Esophagus muscularis mucosa (tissue), 4 donors: ENCODE measurements at regions not wholly inside any gene's neighbourhood (a gene's known extent, or its start where the extent isn't known, plus 50 kb on each side); places are given as distances from the start of the nearest gene placed in this dataset.

ENCODE experiments used
- DNase-seq: peaks from one replicate; pipeline ENCODE4 v3.0.0-alpha.2; 2017; ENCODE audit errors: extremely low spot score
- H3K27ac ChIP-seq, 4 donors: fragments of 200-600 bp; sonication (generic); replicated peaks in 1 of 4; 1 replicate in 3 of 4; 2 replicates in 1 of 4; pipeline ENCODE4 v1.5.1; 2016 to 2019; ENCODE audit warnings: mild to moderate bottlenecking in 1 of 4
- H3K27me3 ChIP-seq, 4 donors: fragments of 200-600 bp; sonication (generic); one replicate each; pipeline versions ENCODE4 v1.5.1 to v1.6.0; 2016 to 2019
- H3K36me3 ChIP-seq, 4 donors: fragments of 200-600 bp; sonication (generic); one replicate each; pipeline ENCODE4 v1.5.1; 2016 to 2019
- H3K4me1 ChIP-seq, 4 donors: fragments of 200-600 bp; sonication (generic); one replicate each; pipeline ENCODE4 v1.5.1; 2016 to 2019
- H3K4me3 ChIP-seq, 4 donors: fragments of 200-600 bp; sonication (generic); 1 replicate in 2 of 4; 2 replicates in 2 of 4; pipeline ENCODE4 v1.5.1; 2016 to 2019; ENCODE audit warnings: mild to moderate bottlenecking in 4 of 4, moderate library complexity in 1 of 4
- H3K9me3 ChIP-seq, 4 donors: fragments of 200-600 bp; sonication (generic); 1 replicate in 3 of 4; 2 replicates in 1 of 4; pipeline ENCODE4 v1.5.1; 2016 to 2019
- CTCF ChIP-seq, 3 experiments: fragments of 200-600 bp in 2 of 3; fragments of 450-650 bp in 1 of 3; sonication (generic) in 2 of 3; IDR thresholded peaks; one replicate each; pipeline ENCODE4 v1.5.1; 2017 to 2019; ENCODE audit warnings: antibody characterized with exemption in 3 of 3, mild to moderate bottlenecking in 2 of 3, moderate library complexity in 1 of 3
- EP300 ChIP-seq: sonication (generic); formaldehyde crosslinking; IDR thresholded peaks from one replicate; pipeline ENCODE4 v1.6.1; 2017; ENCODE audit warnings: antibody characterized with exemption
- POLR2A ChIP-seq: fragments of 450-650 bp; IDR thresholded peaks from one replicate; pipeline ENCODE4 v1.6.1; 2017; ENCODE audit warnings: antibody characterized with exemption, moderate library complexity, mild to moderate bottlenecking, low read depth
- POLR2AphosphoS5 ChIP-seq, 2 donors: sonication (generic); formaldehyde crosslinking; IDR thresholded peaks; one replicate each; pipeline ENCODE4 v1.6.1; 2017; ENCODE audit warnings: antibody characterized with exemption in 2 of 2
- WGBS: methylation state at CpG from one replicate; pipeline ENCODE4 v1.1.5; 2018; 5-methylcytosine and 5-hydroxymethylcytosine counted together
- intact Hi-C: fragments of 100-400 bp; cut with DNase I; formaldehyde crosslinking; loops from one replicate; pipeline ENCODE4 v1.15.1; 2023

- no peak for TF ChIP-seq POLR2A
- TF ChIP-seq EP300, result no peak
- no peak for TF ChIP-seq POLR2AphosphoS5 (IDR thresholded peaks at IDR 0.05)
- H3K4me3 ChIP-seq, result no peak overlapping the region
- intact Hi-C loops, result no loop called here
Measured at GRCh38 chr16:85225721-85226120, 113.4 kb upstream of the CIBAR2 start.

GRCh38 chr16:85227084-85227945 lies 115.0 kb upstream of the CIBAR2 start:
- no peak for TF ChIP-seq CTCF (IDR thresholded peaks at IDR 0.05)
- TF ChIP-seq POLR2AphosphoS5 (IDR thresholded peaks at IDR 0.05), result no peak
- no peak for TF ChIP-seq EP300
- TF ChIP-seq POLR2A, result no peak
- no peak for DNase-seq
- H3K27ac ChIP-seq, result no peak overlapping the region
- H3K36me3 ChIP-seq, result no peaks in the 10 kb centered on the region
- WGBS, result 80% methylated on average over 16 of the region's 16 CpGs
- no peak overlapping the region for H3K4me3 ChIP-seq
- no peaks in the 10 kb centered on the region for H3K27me3 ChIP-seq
- intact Hi-C loops, result no loop called here
- peaks cover 9 to 30% (median 27%) of the 10 kb centered on the region in 4 donors for H3K4me1 ChIP-seq
- no peaks in the 10 kb centered on the region for H3K9me3 ChIP-seq

More at GRCh38 chr16:85225721-85226120, 113.4 kb upstream of the CIBAR2 start:
- H3K9me3 ChIP-seq, result no peaks in the 10 kb centered on the region
- WGBS, result 95% methylated on average over 3 of the region's 4 CpGs
- no peaks in the 10 kb centered on the region for H3K36me3 ChIP-seq
- H3K4me1 ChIP-seq, result peaks cover 3 to 33% (median 31%) of the 10 kb centered on the region in 4 donors
- no peak overlapping the region for H3K27ac ChIP-seq
- DNase-seq, result no peak
- no peaks in the 10 kb centered on the region for H3K27me3 ChIP-seq

GRCh38 chr16:85227946-85228862 lies 115.9 kb upstream of the CIBAR2 start:
- H3K4me3 ChIP-seq, result no peak overlapping the region
- H3K36me3 ChIP-seq, result no peaks in the 10 kb centered on the region
- intact Hi-C loops, result no loop called here
- no peaks in the 10 kb centered on the region for H3K27me3 ChIP-seq
- 67% methylated on average over 18 of the region's 26 CpGs for WGBS
- DNase-seq, result no peak
- no peak for TF ChIP-seq CTCF (IDR thresholded peaks at IDR 0.05)
- TF ChIP-seq POLR2A, result no peak
- TF ChIP-seq EP300, result no peak
- no peak for TF ChIP-seq POLR2AphosphoS5 (IDR thresholded peaks at IDR 0.05)
- H3K27ac ChIP-seq, result no peak overlapping the region
- H3K9me3 ChIP-seq, result no peaks in the 10 kb centered on the region
- peaks cover 14 to 39% (median 36%) of the 10 kb centered on the region in 4 donors for H3K4me1 ChIP-seq

- TF ChIP-seq CTCF (IDR thresholded peaks at IDR 0.05) (no peak), POLR2A (no peak), EP300 (no peak), POLR2AphosphoS5 (IDR thresholded peaks at IDR 0.05) (no peak)
- Histone ChIP-seq H3K27ac (no peak overlapping the region), H3K9me3 (no peaks in the 10 kb centered on the region), H3K4me1 (peaks cover 17 to 44% (median 42%) of the 10 kb centered on the region in 4 donors), H3K4me3 (no peak overlapping the region), H3K36me3 (no peaks in the 10 kb centered on the region), H3K27me3 (no peaks in the 10 kb centered on the region)
- intact Hi-C loops, result no loop called here
- 84% methylated on average over 5 of the region's 24 CpGs for WGBS
- no peak for DNase-seq
Measured at GRCh38 chr16:85228970-85229430, 116.7 kb upstream of the CIBAR2 start.
